ENCODE measurements at regions not wholly inside any gene's neighbourhood (a gene's known extent, or its start where the extent isn't known, plus 50 kb on each side); places are given as distances from the start of the nearest gene placed in this dataset.

GRCh38 chr1:60880202-60880601 is 202.2 kb upstream of the NFIA start:
- TF ChIP-seq CTCF (IDR thresholded peaks at IDR 0.05) (no peak), POLR2AphosphoS5 (IDR thresholded peaks at IDR 0.05) (no peak), POLR2A (IDR thresholded peaks at IDR 0.05) (no peak)

All from breast epithelium (tissue), 3 donors.